Activated CD8-positive, alpha-beta memory T cell treated with anti-CD3 and anti-CD28 coated beads, Interleukin-2, amount 50 U/mL, for 4 hours (primary cell): ENCODE measurements at regions not wholly inside any gene's neighbourhood (a gene's known extent, or its start where the extent isn't known, plus 50 kb on each side); places are given as distances from the start of the nearest gene placed in this dataset.
A peak's percentile ranks its signal among the peaks of the same experiment; 100 is the strongest.

Experiments used
- DNase-seq: peaks from one replicate; pipeline ENCODE4 v3.0.0-alpha.2; 2020

DNA sequence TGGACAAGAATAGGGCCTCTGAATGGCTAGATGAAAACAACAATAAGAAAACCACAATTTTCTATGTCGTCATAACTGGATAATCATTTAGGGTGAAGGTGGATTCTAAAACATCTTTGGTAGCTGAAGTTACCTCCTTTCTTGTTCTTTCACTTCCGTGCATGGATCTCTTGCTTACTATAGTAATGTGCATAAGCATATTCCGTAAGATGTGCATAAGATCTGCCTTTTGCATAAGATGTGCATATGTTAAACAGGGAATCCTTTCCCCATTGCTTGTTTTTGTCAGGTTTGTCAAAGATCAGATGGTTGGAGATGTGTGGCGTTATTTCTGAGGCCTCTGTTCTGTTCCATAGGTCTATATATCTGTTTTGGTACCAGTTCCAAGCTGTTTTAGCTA lies 353.6 kb downstream of the MTX2 start:
- DNase-seq: no peak

DNA sequence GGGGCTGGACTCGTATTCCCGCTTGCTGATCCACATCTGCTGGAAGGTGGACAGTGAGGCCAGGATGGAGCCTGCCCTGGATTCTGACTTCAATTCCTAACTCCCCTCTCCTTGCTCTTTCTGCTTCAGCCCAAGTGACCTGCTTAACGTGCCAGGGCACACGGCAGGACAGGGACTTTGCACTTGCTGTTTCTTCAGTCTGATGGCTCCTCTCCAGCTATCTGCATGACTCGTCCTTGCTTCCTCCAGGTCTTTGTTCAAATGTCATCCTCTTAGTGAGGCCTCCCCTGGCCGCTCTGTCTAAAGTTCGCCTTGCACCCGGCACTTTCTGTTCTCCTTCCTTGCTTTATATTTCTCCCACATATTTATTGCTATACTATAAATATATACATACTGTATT lies 357.6 kb downstream of the MTX2 start:
- DNase-seq: no peak

DNA sequence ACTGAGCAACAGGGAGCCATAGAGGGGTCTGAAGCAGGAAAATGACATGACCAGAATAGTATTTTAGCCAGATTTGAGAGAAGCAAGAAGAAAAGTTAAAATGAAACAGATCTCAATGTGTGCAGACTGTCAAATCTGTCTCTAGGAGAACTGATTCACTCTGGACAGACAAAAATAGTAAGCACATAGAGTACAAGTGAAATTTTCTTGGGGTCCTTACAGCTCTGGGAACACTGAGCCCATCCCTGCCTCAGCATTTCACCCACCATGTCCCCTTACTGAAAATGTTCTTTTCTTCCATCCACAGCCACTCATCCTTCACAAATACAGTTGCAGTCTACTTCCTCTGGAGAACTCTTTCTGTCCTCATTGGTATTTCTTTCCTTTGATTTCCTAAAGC lies 359.2 kb downstream of the MTX2 start:
- DNase-seq: no peak

DNA sequence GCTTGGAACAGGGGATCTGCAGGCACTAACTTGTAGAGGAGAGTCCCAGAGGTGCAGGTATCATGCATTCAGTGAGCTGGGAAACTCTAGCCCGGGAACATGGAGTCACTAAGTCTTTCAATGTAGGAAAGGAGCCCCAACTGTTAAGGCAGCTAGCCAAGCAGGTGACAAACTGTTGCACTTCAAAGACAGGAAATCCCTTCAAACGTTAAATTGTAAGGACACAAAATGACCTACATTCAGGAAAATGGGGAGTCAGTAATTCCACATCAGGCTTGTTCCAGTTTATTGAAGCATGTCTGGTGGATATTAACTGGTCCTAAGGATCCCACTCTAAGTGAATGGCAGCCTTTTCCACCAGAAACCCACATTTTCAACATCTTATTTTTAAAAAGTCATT lies 364.5 kb downstream of the MTX2 start:
- no peak for DNase-seq

DNA sequence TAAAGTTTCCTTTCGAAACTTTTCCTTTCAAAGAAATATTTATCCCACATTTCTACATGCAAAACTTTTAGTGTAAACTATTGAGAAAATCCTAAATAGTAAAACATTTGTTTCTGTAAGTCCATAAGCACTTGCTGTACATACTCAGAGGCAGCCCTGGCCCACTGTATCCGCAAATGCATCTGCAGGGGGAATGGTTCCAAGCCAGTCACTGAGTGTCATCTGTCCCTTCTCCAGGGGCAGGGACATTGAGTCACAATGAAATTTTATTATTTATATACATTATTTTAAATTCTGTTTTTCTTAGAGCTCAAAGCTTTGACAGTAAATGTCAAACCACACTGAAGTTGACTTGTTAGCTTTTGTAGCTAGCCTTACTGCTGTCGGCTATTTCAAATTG lies 367.2 kb downstream of the MTX2 start:
- DNase-seq: no peak

DNA sequence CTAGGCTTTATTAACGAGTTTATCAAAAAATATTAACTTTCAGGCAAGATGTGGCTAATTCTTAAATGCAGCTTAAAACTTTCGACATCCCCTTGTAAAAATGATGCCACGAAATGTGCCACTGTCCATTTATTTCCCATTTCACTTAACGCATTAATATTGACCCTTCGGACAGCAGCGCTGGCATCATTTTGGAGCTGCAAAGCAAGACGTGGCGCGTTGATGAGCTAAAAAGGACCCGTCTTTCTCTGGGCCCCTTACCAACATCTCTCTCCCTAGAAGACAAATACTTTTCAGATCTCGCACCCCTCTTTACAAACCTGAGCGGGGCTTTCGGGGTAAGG lies 367.9 kb downstream of the MTX2 start:
- DNase-seq: no peak

DNA sequence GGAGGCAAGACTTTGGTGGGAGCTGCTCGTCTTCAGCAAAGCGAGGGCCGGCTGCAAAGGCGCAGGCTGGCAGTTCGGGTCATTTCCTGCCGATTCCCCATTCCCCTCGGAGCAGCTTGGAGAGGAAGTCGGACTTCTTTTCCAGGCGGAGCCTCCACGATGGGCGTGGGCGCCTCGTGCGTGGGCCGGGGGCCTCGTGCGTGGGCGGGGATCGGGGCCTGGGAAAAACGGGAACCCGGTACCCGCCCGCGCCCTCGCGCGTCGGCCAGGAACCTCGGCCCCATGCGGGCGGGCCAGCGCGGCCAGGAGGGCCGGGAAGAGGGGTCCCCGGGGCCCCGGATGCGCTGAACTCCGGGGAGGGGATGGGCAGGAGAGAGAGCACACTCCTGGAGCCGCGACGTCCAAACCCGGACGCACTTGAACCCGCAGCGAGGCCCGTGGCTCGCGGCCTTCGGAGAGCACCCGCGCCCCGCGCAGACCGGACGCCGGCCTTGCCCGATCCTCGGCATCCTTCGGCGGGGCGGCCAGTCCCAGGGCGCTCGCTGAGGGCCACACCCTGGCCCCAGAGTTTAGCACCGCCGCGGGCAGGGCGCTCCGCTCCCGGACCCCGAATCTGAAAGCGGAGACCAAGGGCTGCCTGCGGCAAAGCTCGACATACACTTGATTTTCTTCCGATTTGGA lies 368.4 kb downstream of the MTX2 start:
- peak; percentile 23 for DNase-seq

DNA sequence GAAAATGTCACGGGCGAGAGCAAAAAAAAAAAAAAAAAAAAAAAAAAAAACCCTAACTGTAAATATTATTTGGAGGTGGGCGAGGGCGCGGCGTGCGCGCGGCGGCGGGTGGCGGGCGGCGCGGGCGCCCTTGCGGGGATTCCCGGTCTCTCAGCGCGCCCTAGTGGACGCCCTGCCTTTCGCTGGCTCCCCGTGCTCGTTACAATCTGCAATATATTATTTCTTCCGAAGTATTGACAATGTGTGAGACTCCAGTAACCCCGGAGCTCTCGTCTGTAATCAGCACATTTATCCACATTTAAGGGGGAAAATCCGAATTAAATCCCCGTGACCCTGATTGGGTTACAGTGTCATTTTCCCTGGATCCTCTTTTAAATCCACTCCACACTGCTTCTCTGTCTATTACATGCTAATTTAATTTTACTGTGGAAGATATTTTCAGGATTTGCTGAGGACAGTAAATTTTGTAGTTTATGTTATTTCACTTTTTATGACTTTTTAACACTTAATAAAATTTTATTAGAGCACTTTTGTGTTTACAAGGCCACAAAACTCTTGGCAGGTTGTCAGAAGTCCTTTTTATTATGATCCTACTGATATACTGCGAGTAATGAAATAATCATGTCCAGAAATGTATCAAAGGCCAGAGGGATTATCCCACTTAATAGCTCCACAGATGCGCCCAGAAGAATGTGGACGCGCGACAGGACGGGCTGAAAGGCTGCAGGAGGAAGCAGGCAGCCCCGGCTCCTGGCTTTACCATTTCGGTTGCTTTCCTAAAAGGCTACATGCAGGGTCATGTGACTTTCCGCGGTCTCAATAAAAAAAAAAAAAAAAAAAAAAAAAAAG lies 369.1 kb downstream of the MTX2 start:
- peak; percentile 67 for DNase-seq

DNA sequence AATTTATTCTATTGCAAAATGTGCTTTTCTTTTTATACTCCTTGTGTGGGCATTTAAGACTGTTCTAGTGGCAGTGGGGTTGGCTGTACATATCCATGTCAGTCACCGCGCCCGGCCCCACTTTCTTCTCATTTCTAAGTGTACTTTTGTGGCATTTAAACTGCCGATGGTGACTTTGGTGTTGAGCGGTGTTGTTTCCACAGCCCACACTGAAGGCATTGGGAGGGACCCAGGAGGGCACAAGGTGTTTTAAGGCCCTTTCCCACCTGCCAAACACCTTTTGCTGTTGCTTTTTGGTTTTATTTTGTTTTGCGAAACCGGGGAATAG lies 369.7 kb downstream of the MTX2 start:
- DNase-seq: no peak

DNA sequence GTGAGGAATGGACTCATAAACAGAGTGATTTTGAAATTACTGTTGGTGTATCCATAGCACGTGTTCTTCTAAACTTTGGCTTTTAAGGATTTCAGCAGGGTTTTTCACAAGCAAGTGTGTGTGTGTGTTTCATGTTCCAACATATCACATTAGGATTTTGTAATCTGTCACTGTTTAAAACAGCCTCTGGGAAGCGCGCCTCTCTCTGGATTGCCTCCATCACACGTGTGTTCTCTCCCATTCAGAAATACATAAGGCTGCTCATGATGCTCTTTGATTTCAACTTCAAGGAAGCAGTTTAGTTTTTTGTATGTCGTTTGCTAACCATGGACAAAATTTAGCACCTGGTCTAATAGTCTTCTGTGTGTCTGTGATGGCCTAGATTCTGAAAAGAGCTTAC lies 370.4 kb downstream of the MTX2 start:
- no peak for DNase-seq

DNA sequence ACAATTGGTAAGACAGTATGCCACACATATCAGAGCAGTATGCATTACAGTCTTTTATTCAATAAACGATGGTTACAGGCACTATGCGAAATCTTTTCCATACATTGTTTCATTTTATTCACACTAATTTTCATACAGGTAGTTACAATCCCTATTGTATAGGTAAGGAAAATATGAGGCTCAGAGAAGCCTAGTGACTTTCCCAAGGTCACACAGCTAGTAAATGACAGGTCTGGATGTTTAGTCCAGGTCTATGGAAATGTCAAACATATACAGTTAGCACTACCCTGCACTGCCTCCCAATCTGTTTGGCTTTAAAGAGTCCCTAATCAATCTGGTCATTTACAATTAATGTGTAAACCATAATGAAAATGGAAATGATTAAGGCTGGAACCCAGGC lies 372.2 kb downstream of the MTX2 start:
- no peak for DNase-seq

DNA sequence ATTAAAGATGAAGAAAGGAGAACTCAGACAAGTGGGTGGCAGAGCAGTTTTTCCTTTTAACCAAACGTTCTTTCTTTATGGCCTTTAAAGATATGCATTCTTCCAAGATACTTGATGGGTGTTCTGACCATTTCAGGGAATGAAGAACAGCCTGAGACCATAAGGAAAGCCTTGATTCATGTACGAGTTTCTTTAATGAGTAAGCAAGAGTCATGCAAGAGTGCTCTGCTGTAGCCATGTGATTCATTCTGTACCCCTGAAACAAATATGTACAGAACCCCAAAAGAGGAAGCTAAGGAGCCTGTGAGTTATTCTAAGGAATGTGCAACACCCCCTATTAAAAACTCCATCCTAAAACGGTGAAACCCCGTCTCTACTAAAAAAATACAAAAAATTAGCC lies 372.8 kb downstream of the MTX2 start:
- no peak for DNase-seq

DNA sequence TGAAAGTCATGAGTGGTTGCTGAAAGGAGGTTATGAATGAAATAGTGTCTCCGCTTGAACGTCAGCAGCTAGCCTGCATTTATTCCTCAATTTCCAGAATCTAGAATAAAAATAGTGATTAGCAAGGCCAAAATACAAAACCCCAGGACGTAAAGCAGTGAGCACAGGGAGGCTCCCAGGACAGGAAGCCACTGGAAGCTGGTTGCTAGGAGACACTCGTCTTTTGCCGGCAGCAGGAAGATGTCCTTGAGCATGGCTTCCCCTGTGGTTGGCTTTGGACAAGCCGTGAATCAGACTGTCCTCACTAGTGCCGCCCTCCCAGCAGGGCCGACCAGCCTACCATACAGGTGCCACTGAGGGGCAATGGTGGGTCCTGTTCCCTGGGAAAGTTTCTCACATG lies 374.4 kb downstream of the MTX2 start:
- DNase-seq: no peak

DNA sequence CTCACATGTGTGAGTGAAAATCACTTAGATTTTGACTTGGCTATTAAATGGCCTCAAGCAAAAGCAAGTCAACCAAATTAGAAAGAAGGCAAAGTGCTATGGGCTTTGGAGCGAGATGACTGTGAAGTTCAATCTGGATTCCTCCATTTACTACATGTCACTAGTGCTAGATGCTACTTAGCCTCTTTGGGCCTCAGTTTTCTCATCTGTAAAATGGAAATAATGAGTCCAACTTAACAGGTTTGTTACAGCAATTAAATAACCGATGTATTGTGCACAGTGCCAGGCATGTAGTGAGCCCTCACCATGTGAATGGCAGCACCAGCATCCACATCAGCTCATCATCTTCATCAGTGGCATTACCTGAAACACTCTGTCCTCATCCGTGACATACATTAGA lies 376.3 kb downstream of the MTX2 start:
- no peak for DNase-seq

DNA sequence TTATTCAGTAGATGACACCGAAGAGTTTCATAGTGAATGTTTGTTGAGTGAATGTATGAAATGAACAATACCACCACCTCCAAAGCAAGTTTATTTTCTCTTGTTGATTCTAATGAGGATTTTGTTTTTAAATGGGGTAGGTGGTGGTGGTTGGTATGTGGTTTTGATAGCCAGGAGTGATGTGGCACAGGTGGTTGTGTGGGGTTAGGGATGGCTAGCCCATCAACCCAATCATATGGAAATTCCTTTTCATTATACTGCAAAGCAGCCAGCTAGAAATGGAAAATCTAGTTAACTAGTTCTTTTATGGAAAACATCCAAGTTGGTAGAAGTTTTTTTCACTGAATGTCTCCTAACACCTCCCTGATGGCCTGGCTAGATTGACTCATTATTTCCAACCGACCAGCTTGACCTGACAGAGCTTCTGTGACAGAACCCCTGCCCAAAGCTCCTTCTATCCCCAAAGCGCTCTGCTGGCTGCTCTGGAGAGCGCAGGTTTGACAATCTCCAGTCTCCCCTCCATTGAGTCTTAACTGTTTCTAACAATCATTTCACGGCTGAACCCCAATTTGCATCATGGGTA lies 376.9 kb downstream of the MTX2 start:
- no peak for DNase-seq

DNA sequence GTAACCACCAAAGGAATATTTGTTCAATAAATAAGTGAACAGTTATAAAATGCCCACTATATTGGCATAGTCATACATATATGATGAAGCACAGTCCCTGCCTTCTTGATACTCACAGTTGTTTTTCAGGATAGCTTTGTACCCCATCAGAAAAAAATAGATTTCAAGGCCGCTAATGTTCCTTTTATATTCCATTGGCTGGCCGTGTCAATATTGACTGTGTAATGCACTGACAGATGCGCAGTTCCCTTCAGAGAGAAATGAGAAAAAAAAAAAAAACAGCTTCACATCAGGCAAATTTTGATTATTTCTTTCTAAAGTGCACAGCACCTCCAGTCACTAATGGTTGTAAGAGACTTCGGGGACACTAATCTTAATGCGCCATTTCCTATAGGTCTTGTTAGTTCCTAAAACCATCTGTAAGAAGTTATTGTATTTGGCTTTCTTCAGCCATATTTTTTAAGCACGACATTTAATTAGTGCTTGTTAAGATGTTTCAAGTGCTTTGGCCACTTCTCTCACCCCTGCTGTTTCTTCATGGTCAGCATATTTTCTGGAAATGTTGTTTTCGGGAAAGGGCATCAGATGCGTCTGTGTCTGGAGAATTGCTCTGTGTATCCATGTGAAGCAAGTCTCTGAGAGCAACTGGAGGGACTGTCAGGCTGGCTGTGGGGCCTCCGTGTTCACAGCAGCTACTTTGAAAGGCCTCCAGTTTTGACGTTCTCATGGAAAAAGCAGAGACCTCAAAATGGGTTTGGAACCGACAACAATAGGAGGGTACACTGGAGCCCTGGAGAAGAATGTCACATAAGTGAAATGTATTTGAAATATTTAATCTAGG lies 378.3 kb downstream of the MTX2 start:
- no peak for DNase-seq

DNA sequence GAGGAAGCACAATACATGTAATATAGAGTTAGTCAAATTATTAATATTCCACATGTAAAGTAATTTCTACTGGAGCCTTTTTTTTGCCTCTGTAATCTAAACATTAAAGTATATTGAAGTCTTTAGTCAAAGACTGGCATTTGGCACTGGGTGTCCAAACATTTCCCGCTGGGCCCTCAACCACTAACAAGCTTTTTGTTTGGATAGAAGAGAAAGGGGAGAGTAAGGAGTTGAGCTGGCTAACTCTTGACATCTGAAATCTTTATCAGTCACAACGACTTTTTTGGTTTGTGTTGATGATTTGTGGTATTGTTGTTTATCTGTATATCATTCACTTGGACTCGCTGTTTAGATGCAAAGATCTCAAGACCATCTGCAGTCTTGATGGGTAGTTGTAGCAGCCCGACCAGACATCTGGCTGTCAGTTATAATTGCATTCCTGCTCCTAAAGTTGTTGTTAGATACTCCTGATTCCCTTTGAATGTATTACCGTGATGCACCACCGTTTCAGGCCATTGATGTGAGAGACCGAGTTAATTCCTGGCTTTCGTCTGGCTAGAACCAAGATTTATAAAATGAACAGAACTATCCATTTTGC lies 379.6 kb downstream of the MTX2 start:
- DNase-seq: no peak

DNA sequence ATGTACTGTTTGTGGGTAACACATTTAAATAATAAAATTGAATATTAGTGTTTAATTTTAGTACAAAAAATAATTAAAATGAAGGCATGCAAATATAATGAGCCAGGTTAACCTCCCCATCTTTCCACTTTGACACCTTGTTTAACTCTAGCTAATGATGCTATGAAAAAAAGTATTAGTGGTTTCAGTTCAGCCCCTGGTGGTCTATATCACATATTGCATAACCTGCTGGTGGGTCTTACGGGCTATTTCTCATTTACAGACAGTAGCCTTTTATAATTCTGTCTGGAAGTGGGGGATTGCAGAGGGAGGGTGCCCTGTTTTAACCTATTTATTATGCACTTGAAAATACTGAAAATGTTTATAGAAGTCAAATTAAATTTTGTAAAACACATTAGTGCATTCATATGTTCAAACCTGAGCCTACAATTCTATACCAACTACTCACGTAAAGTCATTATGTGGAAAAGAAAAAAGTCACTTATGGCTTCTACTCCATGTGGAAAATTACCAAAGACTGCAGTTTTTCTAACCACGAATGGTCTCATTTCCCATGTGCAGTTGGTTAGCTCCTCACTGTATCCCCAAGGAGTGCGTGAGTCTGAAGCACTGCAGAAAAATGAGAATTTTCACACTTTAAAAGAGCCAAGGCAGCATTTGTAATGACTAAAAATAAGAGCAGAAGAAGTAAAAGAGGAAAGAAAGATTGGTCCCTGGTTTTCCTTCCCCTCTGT lies 381.0 kb downstream of the MTX2 start:
- no peak for DNase-seq

DNA sequence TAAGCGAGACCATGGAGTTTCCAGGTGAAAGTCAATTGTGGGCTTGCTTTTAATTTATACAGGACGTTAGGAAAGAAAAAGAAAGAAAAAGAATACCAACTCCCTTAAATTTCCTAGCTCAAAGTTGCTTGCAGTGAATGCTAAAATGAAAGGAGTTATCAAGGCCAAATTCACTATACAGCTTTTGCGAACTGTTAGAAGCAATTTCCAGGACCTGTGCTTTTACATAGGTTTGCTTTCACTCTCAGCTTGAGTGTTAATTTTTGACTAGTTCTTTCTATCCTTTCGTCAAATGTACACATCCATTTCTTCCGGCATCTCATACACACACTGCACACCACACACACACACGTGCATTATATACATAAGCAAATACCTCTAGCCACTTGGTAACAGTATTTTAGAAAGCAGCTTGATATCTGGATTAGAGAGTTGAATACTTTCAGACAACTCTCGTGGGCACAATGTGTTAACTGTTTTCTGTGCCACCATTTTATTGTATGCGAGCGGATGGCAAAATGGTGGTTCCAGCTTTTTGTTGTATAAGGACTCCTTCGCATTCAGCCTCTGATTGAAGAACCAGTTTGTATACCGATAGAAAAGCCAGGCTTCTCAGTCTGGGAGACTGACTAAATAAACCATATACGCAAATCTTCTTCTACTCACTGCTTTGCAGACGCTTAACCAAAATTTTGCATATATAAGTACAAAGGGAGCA lies 381.8 kb downstream of the MTX2 start:
- no peak for DNase-seq

DNA sequence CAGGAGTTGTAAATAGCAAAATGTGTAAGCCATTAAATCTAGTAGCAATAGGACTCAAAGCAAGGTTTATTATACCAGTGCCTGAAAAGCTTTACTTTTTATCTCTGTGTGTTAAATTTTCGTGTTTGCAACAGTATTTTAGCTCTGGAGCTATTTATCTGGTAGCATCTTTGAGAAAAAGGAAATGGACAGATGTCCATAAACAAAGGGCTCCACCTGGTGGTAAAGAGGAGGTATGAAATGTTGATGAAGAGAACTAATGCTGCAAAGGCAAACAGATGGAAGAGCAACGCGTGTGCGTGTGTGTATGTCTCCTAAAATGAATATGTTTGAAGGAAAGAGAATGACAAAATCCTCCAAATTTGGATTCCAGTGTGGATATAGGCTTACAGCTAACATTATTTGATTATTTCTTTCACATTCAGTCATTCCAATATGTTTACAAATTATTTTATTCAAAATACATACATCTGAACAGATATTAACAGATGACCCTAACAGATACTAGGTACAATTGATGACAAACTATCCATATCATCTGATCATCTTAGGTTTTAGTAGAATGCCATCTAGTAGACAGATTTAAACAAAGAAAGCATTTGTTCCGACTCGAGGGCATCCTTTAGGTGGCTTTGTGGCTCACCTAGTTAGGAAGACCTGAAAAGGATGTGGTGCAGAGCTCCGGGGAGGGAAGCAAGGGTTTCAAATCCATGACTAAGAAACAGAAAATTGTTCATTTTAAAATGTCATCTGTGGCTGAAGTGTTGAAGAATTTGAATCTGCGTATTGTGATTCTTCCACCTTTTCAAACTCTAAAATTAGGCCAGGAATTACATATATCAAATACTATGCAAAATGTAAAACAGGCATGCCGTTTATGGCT lies 383.3 kb downstream of the MTX2 start:
- DNase-seq: no peak
